NCI-H1048 (cell line): ENCODE measurements at regions not wholly inside any gene's neighbourhood (a gene's known extent, or its start where the extent isn't known, plus 50 kb on each side); places are given as distances from the start of the nearest gene placed in this dataset.
"Not testable (repeated sequence)": the region's sequence is repeated elsewhere in the genome, so short reads cannot be mapped to it uniquely, and the experiment has no call there.

Experiments used
- DNase-seq: peaks from one replicate; lab custom pipeline; 2025; lab: John Stamatoyannopoulos, UW

GRCh38 chr14:45867046-45867894, 614.3 kb upstream of the MIS18BP1 start:
- DNase-seq: no peak

- DNase-seq: no peak
These were observed 585.6 kb upstream of the MIS18BP1 start for GRCh38 chr14:45838597-45838996.

- no peak for DNase-seq
These were observed 566.1 kb upstream of the MIS18BP1 start for GRCh38 chr14:45819107-45819506.

GRCh38 chr14:45811155-45811554, 558.2 kb upstream of the MIS18BP1 start:
- DNase-seq: no peak

- no peak for DNase-seq
These were observed 557.3 kb upstream of the MIS18BP1 start for GRCh38 chr14:45810152-45810872.

GRCh38 chr14:45807178-45807899, 554.3 kb upstream of the MIS18BP1 start:
- no peak for DNase-seq

GRCh38 chr14:45799511-45799910, 546.5 kb upstream of the MIS18BP1 start:
- DNase-seq: no peak

- no peak for DNase-seq
These were observed 545.7 kb upstream of the MIS18BP1 start for GRCh38 chr14:45798659-45799058.

- DNase-seq: not testable (repeated sequence)
These were observed 543.0 kb upstream of the MIS18BP1 start for GRCh38 chr14:45796006-45796405.

GRCh38 chr14:45793081-45793480, 540.1 kb upstream of the MIS18BP1 start:
- no peak for DNase-seq

GRCh38 chr14:45790293-45790692, 537.3 kb upstream of the MIS18BP1 start:
- no peak for DNase-seq

- DNase-seq: no peak
These were observed 534.2 kb upstream of the MIS18BP1 start for GRCh38 chr14:45787167-45787566.

GRCh38 chr14:45786266-45786665, 533.3 kb upstream of the MIS18BP1 start:
- no peak for DNase-seq

GRCh38 chr14:45785240-45785639, 532.2 kb upstream of the MIS18BP1 start:
- no peak for DNase-seq

GRCh38 chr14:45766247-45766646, 513.2 kb upstream of the MIS18BP1 start:
- DNase-seq: no peak

GRCh38 chr14:45757655-45758054, 504.7 kb upstream of the MIS18BP1 start:
- no peak for DNase-seq

GRCh38 chr14:45756412-45756811, 503.4 kb upstream of the MIS18BP1 start:
- DNase-seq: not testable (repeated sequence)

GRCh38 chr14:45743884-45744283, 490.9 kb upstream of the MIS18BP1 start:
- no peak for DNase-seq

GRCh38 chr14:45742187-45742586, 489.2 kb upstream of the MIS18BP1 start:
- no peak for DNase-seq

GRCh38 chr14:45728434-45729225, 475.6 kb upstream of the MIS18BP1 start:
- no peak for DNase-seq

- DNase-seq: no peak
These were observed 474.1 kb upstream of the MIS18BP1 start for GRCh38 chr14:45727133-45727532.

GRCh38 chr14:45721472-45721871, 468.5 kb upstream of the MIS18BP1 start:
- no peak for DNase-seq
